ENCODE measurements at regions not wholly inside any gene's neighbourhood (a gene's known extent, or its start where the extent isn't known, plus 50 kb on each side); places are given as distances from the start of the nearest gene placed in this dataset.

- no TSS peak for BruUV-seq (replicated peaks)
- no peak overlapping the region for H3K27ac ChIP-seq (ENCODE audit: low read depth, low read length, poor library complexity, severe bottlenecking)
- ChIA-PET CTCF (no interaction called here), POLR2A (ENCODE audit: low non-redundant PET) (no interaction called here)
- no peaks in the 10 kb centered on the region for H3K27me3 ChIP-seq (replicated peaks; ENCODE audit: insufficient read depth, low read depth, low read length, poor library complexity)
- no peaks in the 10 kb centered on the region for H3K9me3 ChIP-seq (ENCODE audit: low read depth, low read length, poor library complexity, severe bottlenecking)
- no peak for TF ChIP-seq EZH2 (IDR thresholded peaks at IDR 0.05; ENCODE audit: borderline replicate concordance, low read depth, low read length, poor library complexity, severe bottlenecking)
- no peak for TF ChIP-seq CTCF (conservative IDR thresholded peaks at IDR 0.05; ENCODE audit: low read depth, low read length)
- no peaks in the 10 kb centered on the region for H3K36me3 ChIP-seq (ENCODE audit: insufficient read depth, low read length, poor library complexity, severe bottlenecking)
- no peak overlapping the region for H3K4me3 ChIP-seq (ENCODE audit: low read depth, low read length, poor library complexity, severe bottlenecking)
- H3K4me1 ChIP-seq (ENCODE audit: insufficient read depth, low read length, poor library complexity, severe bottlenecking) = no peaks in the 10 kb centered on the region
- DNase-seq (ENCODE audit: low spot score) = peak; percentile 4
- intact Hi-C loops (cut with micrococcal nuclease; ENCODE audit: unreplicated experiment) = no loop called here
Measured at GRCh38 chr4:13164783-13165331, 319.3 kb downstream of the RAB28 start.

- intact Hi-C loops (cut with micrococcal nuclease; ENCODE audit: unreplicated experiment) = no loop called here
- Histone ChIP-seq H3K27me3 (replicated peaks; ENCODE audit: insufficient read depth, low read depth, low read length, poor library complexity) (no peaks in the 10 kb centered on the region), H3K36me3 (ENCODE audit: insufficient read depth, low read length, poor library complexity, severe bottlenecking) (no peaks in the 10 kb centered on the region), H3K27ac (ENCODE audit: low read depth, low read length, poor library complexity, severe bottlenecking) (no peak overlapping the region), H3K4me1 (ENCODE audit: insufficient read depth, low read length, poor library complexity, severe bottlenecking) (no peaks in the 10 kb centered on the region), H3K9me3 (ENCODE audit: low read depth, low read length, poor library complexity, severe bottlenecking) (no peaks in the 10 kb centered on the region), H3K4me3 (ENCODE audit: low read depth, low read length, poor library complexity, severe bottlenecking) (no peak overlapping the region)
- TF ChIP-seq CTCF (conservative IDR thresholded peaks at IDR 0.05; ENCODE audit: low read depth, low read length) (no peak), EZH2 (IDR thresholded peaks at IDR 0.05; ENCODE audit: borderline replicate concordance, low read depth, low read length, poor library complexity, severe bottlenecking) (no peak)
- no TSS peak for BruUV-seq (replicated peaks)
- DNase-seq (ENCODE audit: low spot score) = no peak
- ChIA-PET CTCF (no interaction called here), POLR2A (ENCODE audit: low non-redundant PET) (no interaction called here)
Measured at GRCh38 chr4:13162886-13163285, 321.3 kb downstream of the RAB28 start.

GRCh38 chr4:13160920-13161319, 323.2 kb downstream of the RAB28 start:
- TF ChIP-seq CTCF (conservative IDR thresholded peaks at IDR 0.05; ENCODE audit: low read depth, low read length) (no peak), EZH2 (IDR thresholded peaks at IDR 0.05; ENCODE audit: borderline replicate concordance, low read depth, low read length, poor library complexity, severe bottlenecking) (no peak)
- Histone ChIP-seq H3K4me3 (ENCODE audit: low read depth, low read length, poor library complexity, severe bottlenecking) (no peak overlapping the region), H3K36me3 (ENCODE audit: insufficient read depth, low read length, poor library complexity, severe bottlenecking) (no peaks in the 10 kb centered on the region), H3K4me1 (ENCODE audit: insufficient read depth, low read length, poor library complexity, severe bottlenecking) (no peaks in the 10 kb centered on the region), H3K27ac (ENCODE audit: low read depth, low read length, poor library complexity, severe bottlenecking) (no peak overlapping the region), H3K9me3 (ENCODE audit: low read depth, low read length, poor library complexity, severe bottlenecking) (no peaks in the 10 kb centered on the region), H3K27me3 (replicated peaks; ENCODE audit: insufficient read depth, low read depth, low read length, poor library complexity) (no peaks in the 10 kb centered on the region)
- ChIA-PET POLR2A (ENCODE audit: low non-redundant PET) (no interaction called here), CTCF (interaction anchor here (0.5 kb wide), 1 partner anchor 374 kb away, joined by 14 read pairs; no protein-coding TSS in a partner anchor)
- DNase-seq (ENCODE audit: low spot score) = no peak
- intact Hi-C loops (cut with micrococcal nuclease; ENCODE audit: unreplicated experiment) = no loop called here
- no TSS peak for BruUV-seq (replicated peaks)

Data from A673 (cell line).